ENCODE measurements at regions not wholly inside any gene's neighbourhood (a gene's known extent, or its start where the extent isn't known, plus 50 kb on each side); places are given as distances from the start of the nearest gene placed in this dataset.
"Not testable (repeated sequence)": the region's sequence is repeated elsewhere in the genome, so short reads cannot be mapped to it uniquely, and the experiment has no call there.

- TF ChIP-seq CTCF (IDR thresholded peaks at IDR 0.05; ENCODE audit: extremely low read depth, insufficient read depth, missing control alignments) = no peak
- in situ Hi-C loops (cut with MboI; ENCODE audit: low pct_unique_long_range_greater_than_20kb, low sequenced_read_pairs, unreplicated experiment) = no loop called here
- no peak for DNase-seq (ENCODE audit: low spot score)
Observed at GRCh38 chr6:165843568-165844113, 180.6 kb upstream of the PDE10A start.

DNA sequence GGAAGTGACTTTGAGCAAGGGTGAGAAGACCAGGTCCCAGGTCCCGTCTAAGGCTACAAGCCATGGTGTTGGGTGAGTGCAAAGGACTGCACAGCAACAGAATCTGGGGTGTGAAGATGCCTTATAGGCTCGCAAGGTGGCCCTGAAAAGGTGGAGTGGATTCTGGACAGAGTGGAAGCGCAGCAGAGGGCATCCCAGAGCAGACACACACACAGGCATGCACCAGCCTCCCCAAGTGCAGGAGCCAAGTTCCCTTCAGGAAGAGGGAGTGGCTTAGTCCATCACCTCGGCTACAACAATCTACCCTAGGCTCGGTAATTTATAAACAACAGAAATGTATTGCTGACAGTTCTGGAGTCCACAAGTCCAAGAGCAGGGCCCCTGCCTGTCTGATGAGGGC, 180.1 kb upstream of the PDE10A start:
- in situ Hi-C loops (cut with MboI; ENCODE audit: low pct_unique_long_range_greater_than_20kb, low sequenced_read_pairs, unreplicated experiment) = no loop called here
- DNase-seq (ENCODE audit: low spot score) = no peak
- TF ChIP-seq CTCF (IDR thresholded peaks at IDR 0.05; ENCODE audit: extremely low read depth, insufficient read depth, missing control alignments) = no peak

- DNase-seq (ENCODE audit: low spot score) = no peak
- TF ChIP-seq CTCF (IDR thresholded peaks at IDR 0.05; ENCODE audit: extremely low read depth, insufficient read depth, missing control alignments) = no peak
- in situ Hi-C loops (cut with MboI; ENCODE audit: low pct_unique_long_range_greater_than_20kb, low sequenced_read_pairs, unreplicated experiment) = no loop called here
Observed at GRCh38 chr6:165842281-165842936, 179.4 kb upstream of the PDE10A start.

GRCh38 chr6:165841153-165841558, 178.1 kb upstream of the PDE10A start:
- no peak for DNase-seq (ENCODE audit: low spot score)
- no peak for TF ChIP-seq CTCF (IDR thresholded peaks at IDR 0.05; ENCODE audit: extremely low read depth, insufficient read depth, missing control alignments)
- in situ Hi-C loops (cut with MboI; ENCODE audit: low pct_unique_long_range_greater_than_20kb, low sequenced_read_pairs, unreplicated experiment) = no loop called here

GRCh38 chr6:165837948-165838745, 175.1 kb upstream of the PDE10A start:
- in situ Hi-C loops (cut with MboI; ENCODE audit: low pct_unique_long_range_greater_than_20kb, low sequenced_read_pairs, unreplicated experiment) = no loop called here
- DNase-seq (ENCODE audit: low spot score) = no peak
- no peak for TF ChIP-seq CTCF (IDR thresholded peaks at IDR 0.05; ENCODE audit: extremely low read depth, insufficient read depth, missing control alignments)

GRCh38 chr6:165836648-165837047, 173.6 kb upstream of the PDE10A start:
- in situ Hi-C loops (cut with MboI; ENCODE audit: low pct_unique_long_range_greater_than_20kb, low sequenced_read_pairs, unreplicated experiment); DNase-seq (ENCODE audit: low spot score): not testable (repeated sequence)

DNA sequence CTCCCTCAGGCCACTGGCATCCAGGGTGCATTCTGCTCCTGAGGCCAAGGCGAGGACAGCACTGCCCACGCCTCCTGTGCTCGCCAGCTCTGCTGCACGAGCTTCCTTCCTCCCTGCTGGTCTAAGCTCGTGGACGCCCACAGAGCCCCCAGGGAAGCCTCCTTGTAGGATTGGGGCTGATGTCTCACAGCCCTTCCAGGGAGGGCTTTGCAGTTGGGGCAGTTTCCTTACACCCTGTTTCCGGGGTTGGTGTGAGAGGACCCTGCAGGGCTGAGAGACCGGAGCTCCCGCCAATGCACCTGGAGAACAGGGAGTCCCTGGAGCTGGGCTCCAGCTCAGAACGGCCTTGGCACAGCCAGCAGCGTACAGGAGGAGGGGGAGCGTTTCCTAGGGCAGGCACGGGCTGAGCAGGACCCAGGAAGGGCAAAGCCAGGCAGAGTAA, 172.4 kb upstream of the PDE10A start:
- in situ Hi-C loops (cut with MboI; ENCODE audit: low pct_unique_long_range_greater_than_20kb, low sequenced_read_pairs, unreplicated experiment) = no loop called here
- TF ChIP-seq CTCF (IDR thresholded peaks at IDR 0.05; ENCODE audit: extremely low read depth, insufficient read depth, missing control alignments) = no peak
- DNase-seq (ENCODE audit: low spot score) = no peak

Data from GM13977 (cell line).